ENCODE measurements at regions not wholly inside any gene's neighbourhood (a gene's known extent, or its start where the extent isn't known, plus 50 kb on each side); places are given as distances from the start of the nearest gene placed in this dataset.

DNA sequence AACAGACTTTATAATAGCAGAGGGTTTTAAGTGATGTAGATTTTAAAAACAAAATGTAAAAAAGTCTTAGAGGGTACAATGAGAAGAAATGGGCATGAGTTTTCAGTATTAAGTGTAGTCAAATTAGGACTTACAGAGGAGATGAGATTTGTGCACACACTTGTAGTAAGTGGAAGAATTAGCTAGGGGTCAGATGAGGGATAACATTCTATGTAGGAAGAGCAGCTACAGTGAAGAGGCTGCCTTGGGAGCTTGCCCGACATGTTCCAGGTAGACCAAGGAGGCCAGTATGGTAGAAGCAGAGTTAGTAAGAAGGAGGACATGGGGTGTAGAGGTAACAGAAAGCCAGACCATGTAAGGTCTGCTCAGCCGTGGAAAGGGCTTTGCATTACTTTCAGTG lies 189.2 kb upstream of the DSEL start:
- TF ChIP-seq, protein P1, sequence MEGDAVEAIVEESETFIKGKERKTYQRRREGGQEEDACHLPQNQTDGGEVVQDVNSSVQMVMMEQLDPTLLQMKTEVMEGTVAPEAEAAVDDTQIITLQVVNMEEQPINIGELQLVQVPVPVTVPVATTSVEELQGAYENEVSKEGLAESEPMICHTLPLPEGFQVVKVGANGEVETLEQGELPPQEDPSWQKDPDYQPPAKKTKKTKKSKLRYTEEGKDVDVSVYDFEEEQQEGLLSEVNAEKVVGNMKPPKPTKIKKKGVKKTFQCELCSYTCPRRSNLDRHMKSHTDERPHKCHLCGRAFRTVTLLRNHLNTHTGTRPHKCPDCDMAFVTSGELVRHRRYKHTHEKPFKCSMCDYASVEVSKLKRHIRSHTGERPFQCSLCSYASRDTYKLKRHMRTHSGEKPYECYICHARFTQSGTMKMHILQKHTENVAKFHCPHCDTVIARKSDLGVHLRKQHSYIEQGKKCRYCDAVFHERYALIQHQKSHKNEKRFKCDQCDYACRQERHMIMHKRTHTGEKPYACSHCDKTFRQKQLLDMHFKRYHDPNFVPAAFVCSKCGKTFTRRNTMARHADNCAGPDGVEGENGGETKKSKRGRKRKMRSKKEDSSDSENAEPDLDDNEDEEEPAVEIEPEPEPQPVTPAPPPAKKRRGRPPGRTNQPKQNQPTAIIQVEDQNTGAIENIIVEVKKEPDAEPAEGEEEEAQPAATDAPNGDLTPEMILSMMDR (conservative IDR thresholded peaks at IDR 0.05), result no peak
- no peak overlapping the region for H3K27ac ChIP-seq

DNA sequence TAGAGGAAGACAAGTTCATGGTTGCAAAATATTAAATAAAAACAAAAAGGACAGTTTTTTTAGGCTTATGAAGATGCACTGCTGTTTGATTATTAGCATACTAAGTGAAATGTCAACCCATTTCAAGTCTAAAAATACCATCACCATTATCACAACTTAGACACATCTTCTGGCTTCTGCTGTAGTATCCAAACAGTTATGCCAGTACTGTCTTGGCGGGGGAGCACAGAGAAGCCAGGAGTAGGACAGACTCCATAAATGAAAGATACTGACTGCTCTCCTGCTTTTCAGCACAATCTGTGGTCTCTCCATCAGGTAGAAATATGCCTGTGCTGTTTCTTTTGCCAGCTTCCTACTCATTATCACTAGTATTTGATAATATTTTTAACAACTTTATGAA lies 179.2 kb upstream of the DSEL start:
- TF ChIP-seq, protein P1 (conservative IDR thresholded peaks at IDR 0.05), result no peak
- no peak overlapping the region for H3K27ac ChIP-seq

DNA sequence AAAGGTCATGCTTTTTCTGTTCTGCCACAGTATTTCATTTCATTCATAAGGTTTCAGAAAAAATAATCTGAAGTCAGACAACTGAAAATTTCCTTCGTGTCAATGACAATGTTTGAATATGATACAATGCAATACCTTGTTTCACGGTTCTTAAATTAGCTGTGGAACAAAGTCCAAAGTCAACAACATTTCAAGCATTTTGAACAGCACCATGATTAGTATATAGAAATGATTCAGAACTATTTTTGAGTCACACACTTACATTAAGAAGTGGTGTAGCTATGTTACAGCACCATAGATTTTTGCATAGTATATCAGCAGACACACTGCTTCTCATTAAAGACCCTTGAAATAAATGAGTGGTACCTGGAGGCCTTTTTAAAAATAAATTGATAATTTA lies 178.3 kb upstream of the DSEL start:
- TF ChIP-seq, protein P1 (conservative IDR thresholded peaks at IDR 0.05), result no peak
- H3K27ac ChIP-seq, result no peak overlapping the region

DNA sequence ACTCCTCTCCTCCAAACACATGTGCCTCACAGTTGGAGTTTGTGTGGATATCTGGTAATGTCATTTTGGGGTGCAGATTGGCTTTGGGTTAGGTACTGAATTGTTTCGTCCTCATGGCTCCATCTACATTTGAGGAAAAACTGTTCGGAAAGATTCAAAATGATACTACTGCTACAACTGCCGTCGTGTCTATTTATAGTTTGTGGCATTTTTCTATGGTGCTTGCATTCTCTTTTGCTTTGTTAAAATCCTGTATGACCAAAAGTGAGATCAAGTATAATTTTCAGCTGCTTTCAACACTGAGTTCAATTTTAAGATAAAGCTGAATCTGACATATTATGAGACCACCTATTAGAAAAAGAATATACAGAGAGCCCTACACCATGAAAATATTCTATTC lies 176.3 kb upstream of the DSEL start:
- TF ChIP-seq, protein P1 (conservative IDR thresholded peaks at IDR 0.05), result no peak
- no peak overlapping the region for H3K27ac ChIP-seq

DNA sequence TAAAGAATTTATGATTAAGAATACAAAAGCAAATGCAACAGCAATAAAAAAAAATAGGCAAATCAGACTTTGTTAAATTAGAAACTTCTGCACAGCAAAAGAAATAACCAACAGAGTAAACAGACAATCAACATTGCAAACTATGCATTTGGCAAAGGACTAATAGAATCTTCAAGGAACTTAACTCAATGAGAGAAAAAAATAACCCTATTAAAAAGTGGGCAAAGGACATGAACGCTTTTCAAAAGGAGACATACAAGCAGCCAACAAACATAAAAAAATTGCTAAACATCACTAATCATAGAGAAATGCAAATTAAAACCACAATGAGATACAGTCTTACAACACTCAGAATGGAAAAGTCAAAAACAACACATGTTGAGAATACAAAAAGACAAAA lies 166.0 kb upstream of the DSEL start:
- TF ChIP-seq, protein P1 (conservative IDR thresholded peaks at IDR 0.05), result no peak
- no peak overlapping the region for H3K27ac ChIP-seq

DNA sequence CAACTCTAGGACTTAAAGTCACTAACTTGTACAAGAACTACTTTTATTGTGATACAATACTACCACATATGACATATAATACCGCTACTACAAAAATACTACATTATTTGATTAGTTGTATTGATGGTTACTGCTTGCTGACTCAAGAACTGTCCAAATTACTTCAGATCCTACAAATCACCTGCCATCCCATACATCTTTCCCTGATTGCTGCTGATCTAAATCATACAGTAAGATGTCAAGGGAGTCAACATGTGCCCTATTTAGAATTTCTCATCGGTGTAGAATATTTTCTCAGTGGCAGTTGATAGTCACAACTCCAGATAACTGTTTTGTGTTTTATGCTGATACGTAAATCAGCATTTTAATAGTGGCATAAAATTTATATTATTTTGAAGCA lies 161.0 kb upstream of the DSEL start:
- H3K27ac ChIP-seq, result no peak overlapping the region
- TF ChIP-seq, protein P1 (conservative IDR thresholded peaks at IDR 0.05), result no peak

DNA sequence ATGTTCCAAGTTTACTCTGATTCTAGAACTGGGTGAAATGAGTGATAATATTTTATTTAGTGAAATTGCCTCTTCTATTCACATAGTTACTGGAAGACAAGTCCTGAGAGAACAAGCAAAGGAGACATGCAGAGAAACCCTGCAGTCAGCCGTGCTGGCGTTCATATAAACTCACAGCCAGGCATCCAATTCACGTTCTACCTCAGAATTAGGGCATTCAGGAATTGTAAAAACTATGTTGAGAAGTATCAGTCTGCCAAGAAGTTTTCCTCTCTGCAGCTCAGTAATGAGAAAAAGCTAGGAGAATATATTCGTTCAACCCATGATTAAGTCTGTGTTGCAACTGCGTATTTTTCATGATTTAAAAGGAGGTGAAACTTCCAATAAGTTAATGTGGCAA lies 156.2 kb upstream of the DSEL start:
- H3K27ac ChIP-seq, result no peak overlapping the region
- TF ChIP-seq, protein P1 (conservative IDR thresholded peaks at IDR 0.05), result no peak

DNA sequence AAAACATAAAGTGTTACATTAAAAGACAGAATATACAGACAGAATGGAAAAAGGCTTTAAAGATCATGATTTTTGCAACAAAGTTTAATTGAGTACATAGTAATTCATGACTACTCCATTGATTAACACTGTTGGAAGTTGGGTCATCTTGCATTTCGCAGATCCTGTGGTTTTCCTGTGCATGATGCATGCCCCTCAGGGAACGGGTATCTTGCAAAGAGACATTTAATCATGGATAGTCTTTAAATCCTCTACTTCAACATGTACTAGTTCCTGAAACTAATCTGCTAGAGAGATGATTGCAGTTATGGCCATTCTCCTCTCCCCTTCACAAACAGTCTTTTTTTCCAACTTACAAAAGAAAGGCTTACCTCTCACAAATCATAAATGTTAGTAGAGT lies 155.6 kb upstream of the DSEL start:
- H3K27ac ChIP-seq, result no peak overlapping the region
- TF ChIP-seq, protein P1 (conservative IDR thresholded peaks at IDR 0.05), result no peak
